ENCODE measurements at regions not wholly inside any gene's neighbourhood (a gene's known extent, or its start where the extent isn't known, plus 50 kb on each side); places are given as distances from the start of the nearest gene placed in this dataset.

DNA sequence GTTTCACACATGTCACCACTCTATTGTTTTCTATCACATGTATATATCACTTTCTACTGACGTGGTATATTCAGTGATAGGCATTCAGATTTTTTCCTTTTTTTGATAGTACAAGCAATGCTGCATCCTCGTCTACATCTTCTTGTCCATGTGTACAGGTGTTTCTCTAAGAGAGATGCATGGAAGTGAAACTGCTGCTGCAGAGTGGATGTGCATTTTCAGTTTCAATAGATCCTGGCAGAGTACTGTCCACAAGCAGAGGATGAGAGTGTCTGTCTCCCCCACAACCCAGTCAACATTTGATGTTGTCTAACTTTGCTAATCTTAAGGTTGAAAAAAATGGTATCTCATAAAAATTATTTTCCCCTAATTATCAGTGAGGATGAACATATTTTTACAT, 194.0 kb upstream of the CASK start:
- TF ChIP-seq, protein P1, sequence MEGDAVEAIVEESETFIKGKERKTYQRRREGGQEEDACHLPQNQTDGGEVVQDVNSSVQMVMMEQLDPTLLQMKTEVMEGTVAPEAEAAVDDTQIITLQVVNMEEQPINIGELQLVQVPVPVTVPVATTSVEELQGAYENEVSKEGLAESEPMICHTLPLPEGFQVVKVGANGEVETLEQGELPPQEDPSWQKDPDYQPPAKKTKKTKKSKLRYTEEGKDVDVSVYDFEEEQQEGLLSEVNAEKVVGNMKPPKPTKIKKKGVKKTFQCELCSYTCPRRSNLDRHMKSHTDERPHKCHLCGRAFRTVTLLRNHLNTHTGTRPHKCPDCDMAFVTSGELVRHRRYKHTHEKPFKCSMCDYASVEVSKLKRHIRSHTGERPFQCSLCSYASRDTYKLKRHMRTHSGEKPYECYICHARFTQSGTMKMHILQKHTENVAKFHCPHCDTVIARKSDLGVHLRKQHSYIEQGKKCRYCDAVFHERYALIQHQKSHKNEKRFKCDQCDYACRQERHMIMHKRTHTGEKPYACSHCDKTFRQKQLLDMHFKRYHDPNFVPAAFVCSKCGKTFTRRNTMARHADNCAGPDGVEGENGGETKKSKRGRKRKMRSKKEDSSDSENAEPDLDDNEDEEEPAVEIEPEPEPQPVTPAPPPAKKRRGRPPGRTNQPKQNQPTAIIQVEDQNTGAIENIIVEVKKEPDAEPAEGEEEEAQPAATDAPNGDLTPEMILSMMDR (IDR thresholded peaks at IDR 0.05): no peak
- TF ChIP-seq POLR2A (IDR thresholded peaks at IDR 0.05): no peak

Data from ovary (tissue), 3 donors.